Skeletal muscle satellite cell (primary cell): ENCODE measurements at regions not wholly inside any gene's neighbourhood (a gene's known extent, or its start where the extent isn't known, plus 50 kb on each side); places are given as distances from the start of the nearest gene placed in this dataset.
"Not testable (repeated sequence)": the region's sequence is repeated elsewhere in the genome, so short reads cannot be mapped to it uniquely, and the experiment has no call there.

Experiments
- H3K27me3 ChIP-seq: 2 replicates; pipeline ENCODE4 v1.7.0; 2013; ENCODE audit warnings: low read length; ENCODE audit not compliant: control insufficient read depth, insufficient read depth
- H3K36me3 ChIP-seq: 2 replicates; pipeline ENCODE4 v1.7.0; 2013; ENCODE audit warnings: mild to moderate bottlenecking, control low read depth, low read length; ENCODE audit not compliant: insufficient read depth
- H3K4me1 ChIP-seq: 2 replicates; pipeline ENCODE4 v1.7.0; 2013; ENCODE audit warnings: low read length; ENCODE audit not compliant: control insufficient read depth, insufficient read depth
- H3K4me2 ChIP-seq: 2 replicates; pipeline ENCODE4 v1.7.0; 2013; ENCODE audit warnings: mild to moderate bottlenecking, low read length
- H3K4me3 ChIP-seq: 2 replicates; pipeline ENCODE4 v1.7.0; 2013; ENCODE audit warnings: low read length
- H3K9ac ChIP-seq: 2 replicates; pipeline ENCODE4 v1.7.0; 2013; ENCODE audit warnings: mild to moderate bottlenecking, low read depth, low read length, moderate library complexity
- H3K9me3 ChIP-seq: replicated peaks from 2 replicates; pipeline ENCODE4 v1.7.0; 2013; ENCODE audit warnings: mild to moderate bottlenecking, control low read depth, low read length

GRCh38 chr6:81886909-81887308 lies 134.4 kb upstream of the TENT5A start:
- not testable (repeated sequence) for H3K27me3 ChIP-seq, H3K9ac ChIP-seq, H3K9me3 ChIP-seq, H3K4me3 ChIP-seq, H3K36me3 ChIP-seq, H3K4me2 ChIP-seq
- peaks cover 24% of the 10 kb centered on the region for H3K4me1 ChIP-seq

DNA sequence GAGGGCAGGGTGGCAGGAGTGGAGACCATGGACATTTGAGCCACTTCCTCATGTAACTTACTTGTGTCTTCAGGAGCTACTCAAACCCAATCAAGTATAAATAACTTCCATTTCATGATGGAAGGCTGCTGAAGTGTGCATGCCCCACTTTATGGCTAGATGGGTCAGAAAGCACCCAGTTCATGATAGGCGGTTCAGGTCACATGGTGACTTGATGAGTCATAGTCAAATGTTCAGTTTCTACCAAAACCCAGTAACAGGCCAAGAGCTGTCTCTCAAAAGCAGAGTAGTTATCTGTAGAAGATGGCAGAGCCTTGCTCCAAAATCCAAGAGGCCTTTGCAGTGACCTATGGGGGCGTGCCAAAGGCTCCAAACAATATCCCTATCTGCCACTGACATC lies 133.7 kb upstream of the TENT5A start:
- no peaks in the 10 kb centered on the region for H3K36me3 ChIP-seq
- H3K4me3 ChIP-seq: no peak overlapping the region
- peaks cover 18% of the 10 kb centered on the region for H3K4me1 ChIP-seq
- H3K9ac ChIP-seq: no peak overlapping the region
- H3K27me3 ChIP-seq: no peaks in the 10 kb centered on the region
- H3K4me2 ChIP-seq: no peak overlapping the region
- no peaks in the 10 kb centered on the region for H3K9me3 ChIP-seq

DNA sequence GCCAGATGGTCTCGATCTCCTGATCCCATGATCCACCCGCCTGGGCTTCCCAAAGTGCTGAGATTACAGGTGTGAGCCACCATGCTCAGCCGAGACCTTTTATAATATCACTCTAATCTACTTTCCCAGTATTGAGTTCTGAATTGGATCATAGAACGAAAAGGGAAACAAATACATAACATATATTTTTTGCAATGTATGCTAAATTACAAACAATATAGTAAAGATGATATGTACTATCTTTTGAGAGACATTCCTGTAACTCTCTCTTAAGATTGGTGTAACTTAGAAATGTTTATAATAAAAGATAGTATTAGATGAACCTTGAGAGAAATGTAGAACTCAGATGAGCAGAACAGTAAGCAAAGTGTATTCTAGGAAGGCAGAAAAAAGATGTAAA lies 129.2 kb upstream of the TENT5A start:
- H3K9ac ChIP-seq: no peak overlapping the region
- H3K4me1 ChIP-seq: no peaks in the 10 kb centered on the region
- H3K4me2 ChIP-seq: no peak overlapping the region
- no peaks in the 10 kb centered on the region for H3K27me3 ChIP-seq
- no peaks in the 10 kb centered on the region for H3K36me3 ChIP-seq
- no peaks in the 10 kb centered on the region for H3K9me3 ChIP-seq
- no peak overlapping the region for H3K4me3 ChIP-seq

- Histone ChIP-seq H3K9me3 (no peaks in the 10 kb centered on the region), H3K4me1 (no peaks in the 10 kb centered on the region), H3K36me3 (no peaks in the 10 kb centered on the region), H3K9ac (no peak overlapping the region), H3K4me3 (no peak overlapping the region), H3K27me3 (no peaks in the 10 kb centered on the region), H3K4me2 (no peak overlapping the region)
Measured at GRCh38 chr6:81878479-81878878, 126.0 kb upstream of the TENT5A start.

DNA sequence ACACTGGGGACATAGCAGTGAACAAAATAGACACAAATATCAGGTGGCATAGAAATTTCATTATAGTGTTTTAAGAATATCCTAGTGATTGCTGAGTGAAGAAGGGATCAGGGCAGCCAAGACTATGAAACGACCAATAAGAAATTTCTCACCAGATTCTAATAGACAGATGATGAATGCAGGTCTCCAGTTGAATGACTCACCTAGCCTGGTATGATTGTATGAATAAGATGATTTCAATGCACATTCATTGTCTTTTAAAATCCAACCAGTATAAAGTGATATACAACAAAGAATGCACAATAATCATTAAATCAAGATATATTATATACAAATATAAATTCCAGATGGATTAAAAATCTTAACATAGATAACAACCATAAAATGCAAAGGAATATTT lies 124.5 kb upstream of the TENT5A start:
- H3K9me3 ChIP-seq: no peaks in the 10 kb centered on the region
- no peak overlapping the region for H3K4me2 ChIP-seq
- H3K4me1 ChIP-seq: no peaks in the 10 kb centered on the region
- no peaks in the 10 kb centered on the region for H3K36me3 ChIP-seq
- H3K9ac ChIP-seq: no peak overlapping the region
- H3K27me3 ChIP-seq: no peaks in the 10 kb centered on the region
- no peak overlapping the region for H3K4me3 ChIP-seq

- no peak overlapping the region for H3K9ac ChIP-seq
- no peaks in the 10 kb centered on the region for H3K9me3 ChIP-seq
- H3K4me3 ChIP-seq: no peak overlapping the region
- no peaks in the 10 kb centered on the region for H3K4me1 ChIP-seq
- H3K27me3 ChIP-seq: no peaks in the 10 kb centered on the region
- no peak overlapping the region for H3K4me2 ChIP-seq
- no peaks in the 10 kb centered on the region for H3K36me3 ChIP-seq
Measured at GRCh38 chr6:81875782-81876293, 123.4 kb upstream of the TENT5A start.

- peaks cover 14% of the 10 kb centered on the region for H3K4me1 ChIP-seq
- not testable (repeated sequence) for H3K9ac ChIP-seq, H3K36me3 ChIP-seq, H3K4me2 ChIP-seq, H3K4me3 ChIP-seq, H3K9me3 ChIP-seq, H3K27me3 ChIP-seq
Measured at GRCh38 chr6:81869749-81870508, 117.4 kb upstream of the TENT5A start.

DNA sequence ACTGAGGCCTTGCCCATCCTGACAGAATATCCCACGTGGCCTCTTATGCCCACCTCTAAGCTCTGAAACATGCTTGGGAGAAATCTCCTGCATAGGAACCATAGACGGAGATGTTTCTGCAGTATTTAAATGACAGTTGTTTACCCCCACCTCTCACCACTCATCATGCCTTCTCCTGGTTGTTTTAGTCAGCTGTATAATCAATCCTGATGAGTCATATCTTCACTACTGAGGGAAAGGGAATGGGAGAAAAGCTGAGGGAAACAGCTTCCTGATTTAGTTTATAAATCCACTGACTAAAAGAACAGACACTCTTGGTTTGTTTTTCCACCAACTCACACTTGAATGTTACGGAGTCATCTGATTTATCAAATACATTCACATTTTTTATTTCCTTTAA lies 113.2 kb upstream of the TENT5A start:
- peak overlapping the region; percentile 67 for H3K4me2 ChIP-seq
- H3K9me3 ChIP-seq: no peaks in the 10 kb centered on the region
- peaks cover 30% of the 10 kb centered on the region for H3K4me1 ChIP-seq
- H3K36me3 ChIP-seq: no peaks in the 10 kb centered on the region
- H3K4me3 ChIP-seq: no peak overlapping the region
- peak overlapping the region; percentile 9 for H3K9ac ChIP-seq
- H3K27me3 ChIP-seq: no peaks in the 10 kb centered on the region

GRCh38 chr6:81864124-81864523 lies 111.6 kb upstream of the TENT5A start:
- Histone ChIP-seq H3K36me3 (no peaks in the 10 kb centered on the region), H3K9ac (no peak overlapping the region)

GRCh38 chr6:81863123-81863522 lies 110.6 kb upstream of the TENT5A start:
- Histone ChIP-seq H3K4me1 (peaks cover 48% of the 10 kb centered on the region), H3K4me2 (no peak overlapping the region), H3K9ac (no peak overlapping the region), H3K9me3 (no peaks in the 10 kb centered on the region), H3K36me3 (no peaks in the 10 kb centered on the region), H3K27me3 (no peaks in the 10 kb centered on the region), H3K4me3 (no peak overlapping the region)

More at GRCh38 chr6:81864124-81864523, 111.6 kb upstream of the TENT5A start:
- Histone ChIP-seq H3K4me2 (no peak overlapping the region), H3K4me3 (no peak overlapping the region), H3K4me1 (peaks cover 46% of the 10 kb centered on the region), H3K27me3 (no peaks in the 10 kb centered on the region), H3K9me3 (no peaks in the 10 kb centered on the region)

DNA sequence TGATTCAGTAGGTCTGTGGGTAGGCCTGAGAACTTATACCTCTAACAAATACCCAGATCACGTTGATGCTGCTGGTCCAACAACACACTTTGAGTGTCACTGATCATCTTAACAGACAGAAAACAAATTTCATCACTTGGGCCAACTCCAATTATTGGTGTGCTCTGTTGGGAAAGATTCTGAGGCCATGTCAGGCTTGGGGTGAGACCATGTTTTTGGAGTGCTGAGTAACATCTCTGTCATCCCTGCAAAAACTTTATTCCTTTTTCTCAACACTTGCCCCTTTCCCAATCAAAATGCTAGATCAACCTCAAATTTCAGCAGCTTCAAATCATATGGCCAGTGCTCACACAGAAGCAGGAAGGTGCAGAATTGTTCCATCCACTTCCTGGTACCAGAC lies 108.8 kb upstream of the TENT5A start:
- H3K4me1 ChIP-seq: peaks cover 53% of the 10 kb centered on the region
- H3K4me2 ChIP-seq: no peak overlapping the region
- H3K4me3 ChIP-seq: no peak overlapping the region
- no peaks in the 10 kb centered on the region for H3K36me3 ChIP-seq
- H3K9me3 ChIP-seq: no peaks in the 10 kb centered on the region
- H3K9ac ChIP-seq: no peak overlapping the region
- H3K27me3 ChIP-seq: no peaks in the 10 kb centered on the region

DNA sequence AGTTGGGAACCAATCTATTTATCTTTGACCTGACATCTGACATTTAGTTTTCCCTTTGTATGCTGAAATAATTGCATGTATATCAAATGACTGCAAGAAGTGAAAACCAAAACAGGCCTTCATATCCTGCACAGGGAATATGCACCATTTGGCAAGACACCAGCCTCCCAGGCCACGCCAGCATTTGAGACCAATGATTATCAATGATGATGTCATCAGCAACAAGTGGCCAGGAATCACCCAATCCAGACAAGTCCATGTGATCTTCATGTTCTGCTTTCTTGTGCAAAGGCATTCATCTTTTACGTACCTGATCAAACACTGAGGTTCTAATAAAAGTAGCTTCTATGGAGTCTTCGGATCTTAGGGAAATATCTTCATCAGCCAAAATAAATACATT lies 107.4 kb upstream of the TENT5A start:
- Histone ChIP-seq H3K4me1 (peaks cover 40% of the 10 kb centered on the region), H3K36me3 (no peaks in the 10 kb centered on the region)

More for the DNA sequence above, 107.4 kb upstream of the TENT5A start:
- no peak overlapping the region for H3K9ac ChIP-seq
- no peaks in the 10 kb centered on the region for H3K9me3 ChIP-seq
- H3K4me3 ChIP-seq: no peak overlapping the region
- peak overlapping the region; percentile 36 for H3K4me2 ChIP-seq
- no peaks in the 10 kb centered on the region for H3K27me3 ChIP-seq
